SK-N-SH (cell line): ENCODE measurements at regions not wholly inside any gene's neighbourhood (a gene's known extent, or its start where the extent isn't known, plus 50 kb on each side); places are given as distances from the start of the nearest gene placed in this dataset.
A peak's percentile ranks its signal among the peaks of the same experiment; 100 is the strongest.

Source experiments
- CTCF ChIA-PET: fragments of 300-600, 350-600 bp; formaldehyde crosslinking; extraction: SDS; loops from one replicate; lab custom pipeline; 2021; lab: Yijun Ruan, JAX
- POLR2A ChIA-PET: fragments of 350-600 bp; sonication (Branson Sonifier 250); formaldehyde crosslinking; extraction: SDS; loops from one replicate; lab custom pipeline; 2020; ENCODE audit warnings: antibody characterized with exemption, inconsistent platforms; lab: Yijun Ruan, JAX
- DNase-seq: peaks from one replicate; pipeline ENCODE4 v3.0.0; 2012
- H2AFZ ChIP-seq: fragments of 200-600 bp; sonication (generic); 2 replicates; pipeline ENCODE4 v1.8.1; 2016; ENCODE audit warnings: antibody characterized with exemption, mild to moderate bottlenecking, low read depth
- H3F3A ChIP-seq: fragments of 200-600 bp; sonication (generic); replicated peaks from 2 replicates; pipeline ENCODE3; 2016; ENCODE audit warnings: antibody characterized with exemption, mild to moderate bottlenecking; ENCODE audit not compliant: insufficient read depth
- H3K27ac ChIP-seq, 2 experiments: fragments of 200-500 bp in 1 of 2; fragments of 200-600 bp in 1 of 2; sonication (Bioruptor generic) in 1 of 2; sonication (generic), shearing (Covaris generic) in 1 of 2; 2 replicates each; pipeline versions ENCODE4 v1.5.1 to v1.6.1; 2014 to 2016; ENCODE audit warnings: low read depth in 2 of 2, inconsistent platforms in 1 of 2, low read length in 1 of 2, mild to moderate bottlenecking in 1 of 2, mixed read lengths in 1 of 2
- H3K27me3 ChIP-seq: fragments of 200-600 bp; sonication (generic), shearing (Covaris generic); 2 replicates; pipeline ENCODE4 v1.6.1; 2016; ENCODE audit warnings: mixed run types; ENCODE audit not compliant: insufficient read depth
- H3K36me3 ChIP-seq, 2 experiments: fragments of 200-500 bp in 1 of 2; fragments of 200-600 bp in 1 of 2; sonication (Bioruptor generic) in 1 of 2; sonication (generic) in 1 of 2; replicated peaks in 1 of 2; 2 replicates each; pipeline versions ENCODE3 to v1.5.1; 2014 to 2016; ENCODE audit warnings: low read length in 1 of 2, mild to moderate bottlenecking in 1 of 2; ENCODE audit not compliant: insufficient read depth in 2 of 2, control insufficient read depth in 1 of 2
- H3K4me1 ChIP-seq, 2 experiments: fragments of 200-500 bp in 1 of 2; fragments of 200-600 bp in 1 of 2; sonication (Bioruptor generic) in 1 of 2; sonication (generic), shearing (Covaris generic) in 1 of 2; 2 replicates each; pipeline versions ENCODE4 v1.5.1 to v1.6.1; 2014 to 2016; ENCODE audit warnings: low read depth in 1 of 2, low read length in 1 of 2, mixed run types in 1 of 2; ENCODE audit not compliant: insufficient read depth in 2 of 2, control insufficient read depth in 1 of 2
- H3K4me2 ChIP-seq: fragments of 200-600 bp; sonication (generic), shearing (Covaris generic); 2 replicates; pipeline ENCODE4 v1.6.1; 2017; ENCODE audit warnings: mixed run types
- H3K4me3 ChIP-seq, 2 experiments: fragments of 200-500 bp in 1 of 2; fragments of 200-600 bp in 1 of 2; sonication (Bioruptor generic) in 1 of 2; sonication (generic), shearing (Covaris generic) in 1 of 2; 2 replicates each; pipeline versions ENCODE4 v1.5.1 to v1.8.1; 2014 to 2016; ENCODE audit warnings: low read depth in 2 of 2, inconsistent platforms in 1 of 2, low read length in 1 of 2, mild to moderate bottlenecking in 1 of 2, mixed read lengths in 1 of 2, moderate library complexity in 1 of 2
- H3K79me2 ChIP-seq: fragments of 200-600 bp; sonication (generic); 2 replicates; pipeline ENCODE4 v1.8.1; 2017; ENCODE audit warnings: mild to moderate bottlenecking; ENCODE audit not compliant: insufficient read depth
- H3K9ac ChIP-seq: fragments of 200-600 bp; sonication (generic); 2 replicates; pipeline ENCODE4 v1.6.1; 2017; ENCODE audit warnings: mixed run types
- H3K9me2 ChIP-seq: fragments of 200-600 bp; sonication (generic); 2 replicates; pipeline ENCODE4 v1.6.1; 2017; ENCODE audit warnings: mixed run types
- H3K9me3 ChIP-seq: fragments of 200-600 bp; sonication (generic); 2 replicates; pipeline ENCODE4 v1.6.1; 2017; ENCODE audit warnings: mixed run types, mild to moderate bottlenecking, moderate library complexity
- H4K20me1 ChIP-seq: fragments of 200-600 bp; sonication (generic); 2 replicates; pipeline ENCODE4 v1.6.1; 2017; ENCODE audit warnings: mild to moderate bottlenecking, mixed run types; ENCODE audit not compliant: insufficient read depth
- EP300 ChIP-seq, 2 experiments: IDR thresholded peaks; 2 replicates each; pipeline versions ENCODE4 v1.4.0 to v1.6.1; 2012; ENCODE audit warnings: borderline replicate concordance in 1 of 2, low read depth in 1 of 2, low read length in 1 of 2
- EZH2phosphoT487 ChIP-seq: fragments of 200-600 bp; sonication (generic); IDR thresholded peaks from 2 replicates; pipeline ENCODE4 v1.6.1; 2017; ENCODE audit warnings: low read depth, mixed run types, mild to moderate bottlenecking, antibody characterized with exemption, moderate library complexity, borderline replicate concordance
- FOSL2 ChIP-seq: IDR thresholded peaks from 2 replicates; pipeline ENCODE4 v1.4.0; 2012; ENCODE audit warnings: low read depth, mild to moderate bottlenecking, moderate library complexity, borderline replicate concordance
- FOXM1 ChIP-seq: IDR thresholded peaks from 2 replicates; pipeline ENCODE4 v1.4.0; 2012; ENCODE audit warnings: low read depth, mild to moderate bottlenecking
- GABPA ChIP-seq: IDR thresholded peaks from 2 replicates; pipeline ENCODE4 v1.4.0; 2012; ENCODE audit warnings: low read depth, mild to moderate bottlenecking
- GATA2 ChIP-seq: sonication (generic); formaldehyde crosslinking; IDR thresholded peaks from 2 replicates; pipeline ENCODE4 v1.5.0; 2020; ENCODE audit warnings: mild to moderate bottlenecking, missing genetic modification reagents
- MEF2A ChIP-seq: IDR thresholded peaks from 2 replicates; pipeline ENCODE4 v1.4.0; 2012; ENCODE audit warnings: low read depth, borderline replicate concordance
- NRF1 ChIP-seq: IDR thresholded peaks from 2 replicates; pipeline ENCODE4 v1.6.1; 2012; ENCODE audit warnings: low read depth, mild to moderate bottlenecking, low read length
- POLR2AphosphoS5 ChIP-seq: IDR thresholded peaks from 2 replicates; pipeline ENCODE4 v1.6.1; 2012; ENCODE audit warnings: low read depth, low read length
- RCOR1 ChIP-seq: fragments of 150-350 bp; IDR thresholded peaks from 2 replicates; pipeline ENCODE4 v1.6.1; 2017; ENCODE audit warnings: antibody characterized with exemption, low read length
- SIN3A ChIP-seq: IDR thresholded peaks from 2 replicates; pipeline ENCODE4 v1.6.1; 2012; ENCODE audit warnings: low read depth, mild to moderate bottlenecking, low read length, moderate library complexity, borderline replicate concordance
- TAF1 ChIP-seq: IDR thresholded peaks from 2 replicates; pipeline ENCODE4 v1.6.1; 2012; ENCODE audit warnings: low read depth, mild to moderate bottlenecking, low read length, moderate library complexity, borderline replicate concordance
- TCF12 ChIP-seq: IDR thresholded peaks from 2 replicates; pipeline ENCODE4 v1.4.0; 2012
- TEAD4 ChIP-seq: IDR thresholded peaks from 2 replicates; pipeline ENCODE4 v1.4.0; 2012; ENCODE audit warnings: mild to moderate bottlenecking, borderline replicate concordance; ENCODE audit not compliant: insufficient read depth
- WGBS: methylation state at CpG from one replicate; pipeline ENCODE4 v1.1.6; 2017; ENCODE audit warnings: low lambda C conversion rate; 5-methylcytosine and 5-hydroxymethylcytosine counted together
- TF ChIP-seq, protein P1 (sequence below): fragments of 150-350 bp; IDR thresholded peaks from 2 replicates; pipeline ENCODE4 v1.6.1; 2016; ENCODE audit warnings: mild to moderate bottlenecking, low read depth, low read length
- TF ChIP-seq, protein P2 (sequence below): fragments of 200-600 bp; sonication (generic); IDR thresholded peaks from 2 replicates; pipeline ENCODE4 v1.6.1; 2017; ENCODE audit warnings: antibody characterized with exemption, mild to moderate bottlenecking, moderate library complexity
- TF ChIP-seq, protein P3 (sequence below): IDR thresholded peaks from 2 replicates; pipeline ENCODE4 v1.6.1; 2012; ENCODE audit warnings: mild to moderate bottlenecking, low read depth, low read length, moderate library complexity
- TF ChIP-seq, protein P4 (sequence below): IDR thresholded peaks from 2 replicates; pipeline ENCODE4 v1.4.0; 2012; ENCODE audit warnings: low read depth

DNA sequence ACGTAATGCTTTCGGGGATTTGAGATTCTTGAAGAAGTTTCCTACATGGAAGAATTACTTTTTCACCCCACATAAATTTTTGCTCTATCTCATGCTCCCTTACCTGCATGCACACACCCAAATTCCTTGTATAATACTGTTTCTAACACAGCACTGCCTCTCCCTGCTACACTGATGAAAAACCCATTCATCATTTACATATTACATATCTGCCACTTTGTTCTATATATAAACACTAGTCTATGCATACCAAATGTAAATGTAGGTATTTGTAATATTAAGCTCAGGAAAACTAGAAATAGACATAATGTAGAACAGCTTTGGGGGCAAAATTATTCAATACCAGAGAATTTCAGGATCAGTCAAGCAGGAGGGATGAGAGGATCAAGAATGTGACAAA lies 182.6 kb upstream of the SEMA6D start (continued):
- no peak for TF ChIP-seq FOXM1
- TF ChIP-seq, protein P1, sequence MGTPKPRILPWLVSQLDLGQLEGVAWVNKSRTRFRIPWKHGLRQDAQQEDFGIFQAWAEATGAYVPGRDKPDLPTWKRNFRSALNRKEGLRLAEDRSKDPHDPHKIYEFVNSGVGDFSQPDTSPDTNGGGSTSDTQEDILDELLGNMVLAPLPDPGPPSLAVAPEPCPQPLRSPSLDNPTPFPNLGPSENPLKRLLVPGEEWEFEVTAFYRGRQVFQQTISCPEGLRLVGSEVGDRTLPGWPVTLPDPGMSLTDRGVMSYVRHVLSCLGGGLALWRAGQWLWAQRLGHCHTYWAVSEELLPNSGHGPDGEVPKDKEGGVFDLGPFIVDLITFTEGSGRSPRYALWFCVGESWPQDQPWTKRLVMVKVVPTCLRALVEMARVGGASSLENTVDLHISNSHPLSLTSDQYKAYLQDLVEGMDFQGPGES: no peak
- no peak for TF ChIP-seq SIN3A
- TF ChIP-seq FOSL2: no peak
- TF ChIP-seq, protein P2, sequence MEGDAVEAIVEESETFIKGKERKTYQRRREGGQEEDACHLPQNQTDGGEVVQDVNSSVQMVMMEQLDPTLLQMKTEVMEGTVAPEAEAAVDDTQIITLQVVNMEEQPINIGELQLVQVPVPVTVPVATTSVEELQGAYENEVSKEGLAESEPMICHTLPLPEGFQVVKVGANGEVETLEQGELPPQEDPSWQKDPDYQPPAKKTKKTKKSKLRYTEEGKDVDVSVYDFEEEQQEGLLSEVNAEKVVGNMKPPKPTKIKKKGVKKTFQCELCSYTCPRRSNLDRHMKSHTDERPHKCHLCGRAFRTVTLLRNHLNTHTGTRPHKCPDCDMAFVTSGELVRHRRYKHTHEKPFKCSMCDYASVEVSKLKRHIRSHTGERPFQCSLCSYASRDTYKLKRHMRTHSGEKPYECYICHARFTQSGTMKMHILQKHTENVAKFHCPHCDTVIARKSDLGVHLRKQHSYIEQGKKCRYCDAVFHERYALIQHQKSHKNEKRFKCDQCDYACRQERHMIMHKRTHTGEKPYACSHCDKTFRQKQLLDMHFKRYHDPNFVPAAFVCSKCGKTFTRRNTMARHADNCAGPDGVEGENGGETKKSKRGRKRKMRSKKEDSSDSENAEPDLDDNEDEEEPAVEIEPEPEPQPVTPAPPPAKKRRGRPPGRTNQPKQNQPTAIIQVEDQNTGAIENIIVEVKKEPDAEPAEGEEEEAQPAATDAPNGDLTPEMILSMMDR: no peak
- no peak for TF ChIP-seq EP300 (IDR thresholded peaks at IDR 0.05; ENCODE audit: borderline replicate concordance in 1 of 2, low read depth in 1 of 2, low read length in 1 of 2)
- no peak for TF ChIP-seq GABPA

DNA sequence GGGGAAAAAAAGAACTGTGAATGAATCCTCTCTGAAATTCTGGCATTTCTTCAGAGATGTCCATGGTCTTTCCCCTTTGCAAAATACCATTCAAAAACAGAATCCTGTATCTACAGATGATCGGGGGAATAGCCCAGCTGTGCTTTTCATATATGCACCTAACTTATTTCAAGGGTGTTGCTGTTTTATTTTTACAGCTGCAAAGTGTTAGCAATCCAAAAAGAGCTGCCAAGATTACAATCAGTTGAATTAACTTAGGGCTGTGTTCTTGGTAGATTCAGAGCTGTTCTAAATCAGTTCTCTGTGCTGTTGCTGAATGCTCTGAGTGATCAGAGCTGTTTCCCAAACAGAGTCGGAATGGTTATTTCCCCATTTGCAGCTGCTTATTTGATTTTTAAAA lies 175.7 kb upstream of the SEMA6D start:
- H3K4me2 ChIP-seq: no peak overlapping the region
- peaks cover 0 to 9% of the 10 kb centered on the region in 2 experiments; a peak in 2 of 4 replicates for H3K4me1 ChIP-seq
- H3K9me3 ChIP-seq: no peaks in the 10 kb centered on the region
- no peaks in the 10 kb centered on the region for H4K20me1 ChIP-seq
- TF ChIP-seq TEAD4 (no peak), TAF1 (no peak), FOSL2 (no peak), EZH2phosphoT487 (no peak), POLR2AphosphoS5 (no peak), RCOR1 (peak; percentile 42; the same call in 1 of the 2 replicates), SIN3A (no peak), GATA2 (CRISPR knock-in tag) (peak; percentile 67), MEF2A (no peak), EP300 (IDR thresholded peaks at IDR 0.05; ENCODE audit: borderline replicate concordance in 1 of 2, low read depth in 1 of 2, low read length in 1 of 2) (peak in 1 of 2 experiments; percentile 66; a peak in 1 of 4 replicates), TCF12 (no peak), NRF1 (no peak)
- TF ChIP-seq, protein P3, sequence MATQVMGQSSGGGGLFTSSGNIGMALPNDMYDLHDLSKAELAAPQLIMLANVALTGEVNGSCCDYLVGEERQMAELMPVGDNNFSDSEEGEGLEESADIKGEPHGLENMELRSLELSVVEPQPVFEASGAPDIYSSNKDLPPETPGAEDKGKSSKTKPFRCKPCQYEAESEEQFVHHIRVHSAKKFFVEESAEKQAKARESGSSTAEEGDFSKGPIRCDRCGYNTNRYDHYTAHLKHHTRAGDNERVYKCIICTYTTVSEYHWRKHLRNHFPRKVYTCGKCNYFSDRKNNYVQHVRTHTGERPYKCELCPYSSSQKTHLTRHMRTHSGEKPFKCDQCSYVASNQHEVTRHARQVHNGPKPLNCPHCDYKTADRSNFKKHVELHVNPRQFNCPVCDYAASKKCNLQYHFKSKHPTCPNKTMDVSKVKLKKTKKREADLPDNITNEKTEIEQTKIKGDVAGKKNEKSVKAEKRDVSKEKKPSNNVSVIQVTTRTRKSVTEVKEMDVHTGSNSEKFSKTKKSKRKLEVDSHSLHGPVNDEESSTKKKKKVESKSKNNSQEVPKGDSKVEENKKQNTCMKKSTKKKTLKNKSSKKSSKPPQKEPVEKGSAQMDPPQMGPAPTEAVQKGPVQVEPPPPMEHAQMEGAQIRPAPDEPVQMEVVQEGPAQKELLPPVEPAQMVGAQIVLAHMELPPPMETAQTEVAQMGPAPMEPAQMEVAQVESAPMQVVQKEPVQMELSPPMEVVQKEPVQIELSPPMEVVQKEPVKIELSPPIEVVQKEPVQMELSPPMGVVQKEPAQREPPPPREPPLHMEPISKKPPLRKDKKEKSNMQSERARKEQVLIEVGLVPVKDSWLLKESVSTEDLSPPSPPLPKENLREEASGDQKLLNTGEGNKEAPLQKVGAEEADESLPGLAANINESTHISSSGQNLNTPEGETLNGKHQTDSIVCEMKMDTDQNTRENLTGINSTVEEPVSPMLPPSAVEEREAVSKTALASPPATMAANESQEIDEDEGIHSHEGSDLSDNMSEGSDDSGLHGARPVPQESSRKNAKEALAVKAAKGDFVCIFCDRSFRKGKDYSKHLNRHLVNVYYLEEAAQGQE: no peak
- TF ChIP-seq, protein P4, sequence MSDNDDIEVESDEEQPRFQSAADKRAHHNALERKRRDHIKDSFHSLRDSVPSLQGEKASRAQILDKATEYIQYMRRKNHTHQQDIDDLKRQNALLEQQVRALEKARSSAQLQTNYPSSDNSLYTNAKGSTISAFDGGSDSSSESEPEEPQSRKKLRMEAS: no peak
- TF ChIP-seq, protein P2: no peak
- TF ChIP-seq, all 33 proteins: peak for 3
- ChIA-PET POLR2A (no interaction called here), CTCF (interaction anchor here (0.6 to 1.3 kb wide), 2 partner anchors 447 to 1317 kb away, joined by 3 to 6 read pairs; no protein-coding TSS in a partner anchor)
- Histone ChIP-seq H3K79me2 (no peaks in the 10 kb centered on the region), H3K27ac (0 out of 4 replicates have a peak overlapping the region, but pooled peaks of 1 of the 2 experiments have one; percentile 11), H3F3A (no peaks in the 10 kb centered on the region), H3K9me2 (no peaks in the 10 kb centered on the region; the same call in 1 of the 2 replicates), H2AFZ (no peak overlapping the region), H3K36me3 (no peaks in the 10 kb centered on the region), H3K9ac (no peak overlapping the region), H3K4me3 (no peak overlapping the region), H3K27me3 (no peaks in the 10 kb centered on the region)
- WGBS: 9% methylated on average over 2 of the region's 2 CpGs
- DNase-seq: no peak
